GM18909 (cell line): ENCODE measurements at regions not wholly inside any gene's neighbourhood (a gene's known extent, or its start where the extent isn't known, plus 50 kb on each side); places are given as distances from the start of the nearest gene placed in this dataset.

Experiments
- ATAC-seq: cut with Tn5 transposase; IDR thresholded peaks from one replicate; pipeline ENCODE4 v1.9.1; 2021; ENCODE audit warnings: mild to moderate bottlenecking; ENCODE audit not compliant: unreplicated experiment, poor library complexity

DNA sequence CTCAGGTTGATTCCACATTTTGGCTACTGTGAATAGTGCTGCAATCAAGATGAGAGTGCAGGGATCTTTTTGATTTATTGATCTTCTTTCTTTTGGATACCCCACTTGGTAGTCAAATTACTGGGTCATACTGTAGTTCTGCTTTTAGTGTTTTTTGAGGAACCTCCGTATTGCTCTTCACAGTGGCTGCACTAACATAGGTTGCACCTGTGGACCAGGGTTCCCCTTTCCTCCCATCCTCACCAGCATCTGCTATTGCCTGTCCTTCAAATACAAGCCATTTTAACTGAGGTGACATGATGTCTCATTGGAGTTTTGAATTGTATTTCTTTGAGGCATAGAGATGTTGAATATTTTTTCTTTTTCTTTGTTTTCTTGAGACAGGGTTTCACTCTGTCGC lies 152.5 kb upstream of the TMEM132C start:
- ATAC-seq, result no peak

DNA sequence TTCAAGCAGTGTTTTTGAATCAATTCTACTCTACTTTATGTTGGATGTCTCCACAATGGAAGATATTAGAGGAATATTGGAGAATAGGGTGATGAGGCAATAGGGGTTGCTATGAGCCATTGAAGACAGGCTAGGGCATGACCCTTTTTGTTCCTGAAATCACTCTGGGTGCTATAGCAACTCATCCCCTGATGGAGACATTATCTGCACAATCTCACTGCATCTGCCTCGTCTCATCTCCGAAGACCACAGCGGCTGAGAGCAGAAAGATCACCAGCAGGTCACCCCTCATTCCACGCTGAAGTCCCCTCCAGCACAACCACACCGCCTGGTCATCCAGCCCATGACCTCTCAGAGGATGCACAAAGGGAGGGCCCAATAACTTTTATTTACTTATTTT lies 150.4 kb upstream of the TMEM132C start:
- no peak for ATAC-seq

DNA sequence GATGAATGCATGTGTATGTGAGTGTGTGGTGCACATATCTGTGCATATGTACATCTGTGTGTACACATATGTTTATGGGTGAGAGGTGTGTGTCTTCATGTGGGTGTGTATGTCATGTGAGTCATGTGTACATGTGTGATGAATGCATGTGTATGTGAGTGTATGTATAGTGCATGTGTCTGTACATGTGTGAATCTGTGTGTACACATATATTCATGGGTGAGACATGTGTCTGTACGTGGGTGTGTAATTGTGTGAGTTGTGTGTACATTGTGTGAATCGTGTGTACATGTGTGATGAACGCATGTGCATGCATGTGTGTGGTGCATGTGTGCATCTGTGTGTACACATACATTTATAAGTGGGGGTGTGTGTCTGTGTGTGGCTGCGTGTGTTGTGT lies 146.9 kb upstream of the TMEM132C start:
- no peak for ATAC-seq

DNA sequence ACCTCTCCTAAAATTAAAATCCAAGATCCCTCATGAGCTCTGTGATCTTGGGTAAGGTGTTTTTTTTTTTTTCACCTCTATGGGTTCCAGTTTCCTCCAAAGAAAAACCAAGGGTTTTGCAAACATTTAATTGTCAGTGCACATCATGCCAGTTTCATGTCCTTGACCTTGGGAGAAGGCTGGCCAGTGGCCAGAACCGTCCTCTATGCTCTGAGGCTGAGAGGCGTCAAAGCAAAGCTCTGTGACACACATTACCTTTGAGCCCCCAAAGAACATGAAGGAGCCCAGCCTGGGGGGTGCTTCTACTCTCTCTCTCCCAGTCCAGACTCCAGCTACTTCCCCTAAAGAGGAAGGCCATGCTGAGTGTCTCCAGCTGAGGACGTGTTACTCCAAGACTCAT lies 145.5 kb upstream of the TMEM132C start:
- ATAC-seq, result no peak

DNA sequence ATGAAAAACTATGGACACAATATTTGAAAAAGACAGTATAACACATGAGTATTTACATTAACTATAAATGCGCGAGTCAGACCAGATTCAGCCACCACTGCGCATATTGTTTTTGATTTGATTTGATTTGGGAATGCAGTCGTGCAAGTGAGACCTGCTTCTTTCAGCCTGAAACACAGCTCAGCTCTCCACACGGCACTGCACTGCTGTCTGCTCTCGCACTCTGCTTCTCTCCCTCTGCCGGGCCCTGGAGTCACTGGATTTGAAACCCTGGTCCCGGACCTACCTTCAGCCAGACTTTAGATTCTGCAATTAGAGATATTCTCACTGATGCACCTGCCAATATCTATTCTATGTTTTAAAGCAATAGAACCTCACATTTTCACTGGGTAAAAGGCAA lies 143.9 kb upstream of the TMEM132C start:
- ATAC-seq, result no peak

DNA sequence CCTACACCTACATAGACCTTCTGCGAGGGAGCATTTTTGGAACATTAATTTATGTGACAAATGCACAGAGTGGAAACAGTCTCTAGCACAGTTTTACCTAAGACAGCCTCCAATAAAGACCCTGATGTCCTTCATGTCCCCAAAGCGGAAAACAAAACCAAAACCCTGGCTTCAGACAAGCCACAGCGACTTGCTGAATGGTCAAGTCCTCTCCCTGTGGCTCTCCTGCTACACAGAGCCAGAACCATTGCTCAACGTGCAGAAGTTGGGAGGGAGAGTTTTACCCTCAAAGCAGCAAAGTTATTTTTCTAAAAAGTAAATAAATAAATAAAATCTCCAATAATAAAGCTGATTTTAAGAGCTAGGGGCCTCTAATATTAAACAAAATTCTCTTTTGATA lies 135.0 kb upstream of the TMEM132C start:
- ATAC-seq, result no peak

DNA sequence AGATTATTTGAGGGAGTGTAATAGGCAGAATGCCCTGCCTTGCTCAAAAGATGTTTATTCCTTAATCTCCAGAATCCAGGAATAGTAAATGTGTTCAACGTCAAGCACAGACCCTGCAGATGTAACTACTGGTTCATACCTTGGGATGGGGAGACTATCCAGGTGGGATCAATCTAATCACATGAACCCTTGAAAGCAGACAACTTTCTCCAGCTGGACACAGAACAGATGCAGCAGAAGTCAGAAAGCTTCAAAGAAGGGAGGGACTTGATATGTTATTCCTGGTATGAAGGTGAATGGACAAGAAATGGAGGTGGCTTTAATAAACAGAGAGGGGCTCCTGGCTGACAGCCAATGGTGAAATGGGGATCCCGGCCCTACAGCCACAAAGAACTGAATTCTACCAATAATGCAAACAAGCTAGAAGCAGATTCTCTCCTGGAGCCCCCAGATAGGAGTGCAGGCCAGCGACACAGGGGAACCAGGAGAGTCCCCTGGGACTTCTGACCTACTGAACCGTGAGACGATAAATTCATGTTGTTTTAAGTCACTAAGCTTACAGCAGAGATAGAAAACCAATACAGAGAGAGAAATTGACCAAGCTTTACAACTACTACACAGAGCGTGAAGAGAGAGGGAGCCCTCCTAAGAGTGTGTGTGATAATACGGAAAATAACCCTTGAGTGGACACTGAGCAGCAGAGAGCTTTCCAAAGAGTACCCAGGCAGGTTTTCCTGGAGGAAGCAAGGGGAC lies 133.5 kb upstream of the TMEM132C start:
- ATAC-seq, result no peak

DNA sequence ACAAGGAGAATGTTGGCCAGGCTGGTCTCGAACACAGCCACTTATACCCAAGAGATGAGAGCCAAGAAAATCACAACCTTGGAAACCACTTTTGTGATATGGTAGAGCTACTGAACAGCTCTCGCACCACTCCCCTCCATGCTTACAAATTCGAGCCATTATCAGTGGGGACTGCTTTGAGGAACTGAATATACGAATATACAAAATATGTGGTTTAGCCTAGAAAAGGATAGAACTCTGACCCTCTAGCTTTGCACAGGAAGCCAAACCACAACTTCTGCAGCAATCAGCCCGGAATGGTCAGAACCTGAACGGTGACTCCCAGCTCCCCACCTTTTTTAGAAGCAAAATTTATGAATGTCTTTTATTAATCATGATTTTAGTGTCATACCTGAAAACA lies 129.8 kb upstream of the TMEM132C start:
- no peak for ATAC-seq

DNA sequence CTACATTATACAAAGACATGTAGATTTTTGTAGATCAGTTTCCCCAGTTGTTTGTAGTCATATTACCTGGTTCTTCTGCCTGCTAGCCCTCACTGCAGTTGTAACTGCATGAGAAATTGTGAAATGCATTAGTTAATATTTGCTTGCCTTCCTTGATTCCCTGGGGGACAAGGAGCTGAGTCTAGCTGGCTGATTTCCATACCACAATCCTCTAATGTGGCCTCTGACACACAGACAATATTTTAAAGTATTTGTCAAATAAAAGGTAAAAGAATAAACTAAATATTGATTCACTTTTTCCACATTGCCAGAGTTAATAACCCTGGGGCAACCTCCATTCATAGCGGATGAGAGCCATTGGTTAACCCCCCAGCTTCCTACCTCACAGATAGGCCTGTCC lies 128.8 kb upstream of the TMEM132C start:
- ATAC-seq, result no peak

DNA sequence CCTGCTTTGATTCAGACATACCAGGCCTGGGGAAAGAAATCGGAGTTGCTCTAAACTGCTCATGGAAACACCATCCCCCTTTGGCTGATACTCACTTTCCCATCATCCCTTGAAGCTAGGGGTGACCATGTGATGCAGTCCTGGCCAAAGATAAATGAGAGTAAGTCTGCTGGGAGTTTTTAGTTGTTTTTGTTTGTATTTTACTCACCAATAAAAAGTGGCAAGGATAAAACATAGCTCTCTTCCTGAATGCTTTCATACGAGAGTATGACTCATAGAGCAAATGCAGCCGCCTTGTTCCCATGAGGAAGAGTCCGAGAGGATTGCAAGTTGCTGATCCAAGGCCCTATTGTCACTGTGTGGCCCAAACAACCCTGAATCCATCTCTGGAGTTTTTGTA lies 126.4 kb upstream of the TMEM132C start:
- ATAC-seq, result no peak

DNA sequence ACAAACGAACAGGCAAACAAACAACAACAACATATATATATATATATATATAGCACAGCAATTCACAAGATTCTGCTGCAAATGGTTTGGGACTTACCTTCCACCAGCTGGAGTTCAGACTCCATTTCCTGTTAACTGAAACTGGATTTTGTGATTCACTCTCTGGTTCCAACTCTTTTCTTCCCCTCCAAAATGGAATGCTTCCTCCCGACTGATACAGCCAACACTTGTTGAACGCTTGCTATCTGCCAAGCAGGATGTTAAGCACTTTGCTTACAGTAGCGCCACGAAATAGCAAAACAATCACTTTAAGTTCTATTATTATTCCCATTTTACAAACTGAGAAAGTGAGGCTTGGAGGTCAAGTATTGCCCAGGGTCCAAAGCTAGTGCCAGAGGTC lies 116.0 kb upstream of the TMEM132C start:
- no peak for ATAC-seq

DNA sequence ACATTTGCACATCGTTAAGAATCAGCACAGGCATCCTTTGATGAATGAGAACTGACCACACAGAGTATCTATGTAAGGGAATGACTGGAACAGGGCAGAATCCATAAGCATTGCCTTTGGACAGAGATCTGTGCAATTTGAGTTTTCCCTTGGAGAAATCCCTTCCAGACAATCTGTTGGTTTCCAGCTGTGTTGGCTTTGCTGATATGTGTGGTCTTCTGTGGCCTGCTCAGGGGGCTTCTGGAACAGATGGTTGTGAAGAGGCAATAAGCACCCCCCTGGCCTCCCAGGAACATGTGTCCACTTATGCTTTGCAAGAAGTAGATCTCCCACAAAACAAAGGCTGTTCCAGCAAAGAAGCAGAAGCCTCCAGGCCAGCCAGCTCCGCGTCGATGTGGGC lies 111.4 kb upstream of the TMEM132C start:
- ATAC-seq, result no peak

DNA sequence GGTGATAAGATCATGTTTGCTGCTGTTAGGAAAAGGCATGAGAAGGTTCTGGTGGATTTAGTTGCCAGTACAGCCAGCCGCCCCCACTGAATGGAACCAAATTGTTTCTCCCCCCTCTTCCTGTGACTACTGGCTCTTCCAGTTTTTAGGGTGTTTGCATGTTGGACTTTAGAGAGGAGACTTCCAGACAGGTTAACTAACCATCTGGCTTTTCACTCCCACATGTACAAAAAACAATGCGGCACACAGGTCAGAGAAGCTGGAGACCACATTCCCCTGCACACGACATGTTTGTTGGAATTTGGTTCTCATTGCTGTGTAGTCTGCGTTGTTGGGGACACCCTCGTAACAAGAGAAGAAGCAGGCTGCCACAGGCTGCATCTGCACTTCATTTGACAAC lies 103.9 kb upstream of the TMEM132C start:
- ATAC-seq, result no peak

DNA sequence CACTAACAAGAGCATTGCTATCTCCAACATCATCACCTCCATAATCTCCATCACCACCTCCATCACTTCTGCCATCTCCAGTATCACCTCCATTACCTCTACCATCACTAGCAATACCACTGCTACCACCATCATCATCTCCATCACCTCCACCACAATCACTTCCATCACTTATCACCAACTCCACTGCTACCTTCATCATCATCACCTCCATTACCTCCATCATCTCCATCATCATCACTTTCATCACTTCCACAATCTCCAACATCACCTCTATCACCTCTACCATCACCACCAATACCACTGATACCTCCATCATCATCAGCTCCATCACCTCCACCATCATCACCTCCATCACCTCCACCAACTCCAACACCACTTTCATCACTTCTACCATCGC lies 102.4 kb upstream of the TMEM132C start:
- ATAC-seq, result no peak

DNA sequence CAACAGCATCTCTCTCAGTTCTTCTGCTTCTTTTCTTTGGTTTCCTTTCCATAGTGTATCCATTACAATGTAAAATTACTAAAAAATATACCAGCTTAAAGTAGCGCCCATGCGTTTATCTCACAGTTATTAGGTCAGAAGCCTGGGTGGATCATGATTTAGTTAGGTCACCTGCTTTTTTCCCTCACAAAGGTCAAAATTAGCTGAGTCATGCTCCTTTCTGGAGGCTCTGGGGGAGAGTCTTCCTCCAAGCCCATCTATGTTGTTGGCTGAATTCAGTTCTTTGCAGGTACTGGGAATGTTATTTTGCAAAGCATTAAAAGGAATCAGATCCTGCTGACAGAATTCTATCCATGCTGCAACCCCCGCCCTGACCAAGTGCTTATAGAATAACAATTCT lies 101.6 kb upstream of the TMEM132C start:
- no peak for ATAC-seq

DNA sequence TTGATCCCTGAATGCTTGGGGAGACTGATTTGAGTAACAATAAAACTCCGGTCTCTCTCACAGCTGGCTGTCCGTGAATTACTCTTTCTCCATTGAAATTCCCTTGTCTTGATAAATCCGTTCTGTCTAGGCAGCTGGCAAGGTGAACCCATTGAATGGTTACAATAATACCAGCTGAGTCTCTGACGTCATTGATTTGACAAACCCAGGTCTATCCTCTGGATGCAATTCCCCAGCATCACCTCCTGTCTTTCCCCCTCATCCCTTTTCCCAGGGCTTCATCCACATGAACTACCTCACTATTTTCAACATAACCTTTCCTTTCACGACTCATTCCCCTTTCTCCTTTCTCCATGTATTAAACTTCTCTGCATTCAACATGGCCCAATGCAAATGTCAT lies 98.7 kb upstream of the TMEM132C start:
- no peak for ATAC-seq

DNA sequence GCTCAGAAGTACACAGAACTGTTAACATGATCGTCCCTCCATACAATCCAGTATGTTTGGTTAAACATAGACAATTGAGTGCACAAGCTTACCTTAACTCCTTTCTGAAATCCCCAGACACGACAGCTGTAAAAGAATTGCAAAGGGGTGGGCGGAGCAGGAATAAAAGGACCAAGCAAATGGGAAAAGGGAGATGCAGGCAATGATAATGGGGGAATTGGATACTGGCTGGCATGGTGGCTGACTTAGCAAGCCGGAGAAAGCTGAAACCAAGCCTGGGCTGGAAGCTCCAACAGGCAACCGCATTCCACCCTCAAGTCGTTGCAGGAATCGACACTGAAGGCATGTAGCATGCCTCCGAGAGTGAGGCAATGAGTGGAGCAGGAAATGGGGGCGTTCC lies 96.8 kb upstream of the TMEM132C start:
- no peak for ATAC-seq

DNA sequence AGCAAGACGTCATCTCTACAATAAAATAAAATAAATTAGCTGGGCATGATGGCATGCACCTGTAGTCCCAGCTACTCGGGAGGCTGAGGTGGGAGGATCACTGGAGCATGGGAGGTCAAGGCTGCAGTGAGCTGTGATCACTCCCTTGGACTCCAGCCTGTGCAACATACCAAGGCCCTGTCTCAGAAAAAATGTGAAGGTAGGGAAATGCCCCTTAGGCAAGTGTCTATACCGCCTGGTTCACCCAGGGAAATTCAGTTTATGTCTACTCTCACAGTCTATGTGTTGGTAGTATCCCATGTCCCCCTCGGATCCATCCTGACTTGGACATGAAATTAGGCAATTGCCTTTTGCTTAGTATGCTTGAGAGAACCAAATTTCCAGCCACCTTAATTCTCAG lies 88.4 kb upstream of the TMEM132C start:
- no peak for ATAC-seq

DNA sequence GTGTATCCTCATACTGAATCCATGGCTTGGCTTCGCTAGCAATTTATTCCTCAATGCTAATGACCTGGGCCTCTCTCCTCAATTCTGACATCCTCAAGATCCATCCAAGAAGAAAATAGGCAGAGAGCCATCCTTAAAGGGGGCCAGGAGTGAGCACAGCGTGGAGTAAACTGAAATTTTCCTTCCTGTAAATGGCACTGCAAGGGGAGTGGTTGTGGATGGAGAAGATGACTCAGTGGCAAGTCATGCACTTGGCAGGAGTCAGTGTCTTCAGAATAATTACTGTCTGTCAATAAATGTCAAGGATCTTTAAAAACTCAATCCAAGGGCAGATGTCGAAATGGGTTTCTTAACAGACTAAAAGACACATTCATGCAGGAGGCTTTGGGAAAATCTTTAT lies 88.0 kb upstream of the TMEM132C start:
- ATAC-seq, result no peak

DNA sequence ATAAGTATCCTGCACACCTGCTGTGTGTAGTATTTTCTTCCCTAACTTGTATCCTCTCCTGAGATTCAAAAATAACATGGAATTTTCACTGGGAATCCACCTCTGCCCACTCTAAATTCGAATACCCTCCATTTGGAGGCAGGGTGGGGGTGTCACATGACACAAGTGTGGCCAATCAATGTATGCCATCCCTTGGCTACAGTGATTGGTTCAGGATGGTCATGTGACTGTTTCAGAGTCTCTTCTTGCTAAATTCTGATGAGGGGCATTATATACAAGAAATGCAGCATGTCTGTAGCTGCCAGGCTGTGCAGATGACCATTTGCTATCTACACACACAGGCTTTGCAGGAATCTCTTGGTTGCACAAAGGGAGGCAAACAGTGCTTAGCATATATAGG lies 86.8 kb upstream of the TMEM132C start:
- ATAC-seq, result no peak

DNA sequence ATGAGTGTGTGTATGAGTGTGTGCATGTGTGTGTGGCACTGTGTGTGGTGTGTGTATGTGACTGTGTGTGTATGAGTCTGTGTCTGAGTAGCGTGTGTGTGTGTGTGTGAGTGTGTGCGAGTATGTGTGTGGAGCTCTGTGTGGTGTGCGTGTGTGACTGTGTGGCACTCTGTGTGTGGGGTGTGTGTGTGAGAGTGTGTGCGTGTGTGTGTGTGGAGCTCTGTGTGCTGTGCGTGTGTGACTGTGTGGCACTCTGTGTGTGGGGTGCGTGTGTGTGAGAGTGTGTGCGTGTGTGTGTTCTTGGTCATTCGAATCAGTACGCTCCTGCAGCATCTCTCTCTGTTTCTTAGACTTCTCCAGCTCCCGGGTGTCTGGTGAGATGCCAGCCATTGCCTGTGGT lies 76.9 kb upstream of the TMEM132C start:
- ATAC-seq, result no peak

DNA sequence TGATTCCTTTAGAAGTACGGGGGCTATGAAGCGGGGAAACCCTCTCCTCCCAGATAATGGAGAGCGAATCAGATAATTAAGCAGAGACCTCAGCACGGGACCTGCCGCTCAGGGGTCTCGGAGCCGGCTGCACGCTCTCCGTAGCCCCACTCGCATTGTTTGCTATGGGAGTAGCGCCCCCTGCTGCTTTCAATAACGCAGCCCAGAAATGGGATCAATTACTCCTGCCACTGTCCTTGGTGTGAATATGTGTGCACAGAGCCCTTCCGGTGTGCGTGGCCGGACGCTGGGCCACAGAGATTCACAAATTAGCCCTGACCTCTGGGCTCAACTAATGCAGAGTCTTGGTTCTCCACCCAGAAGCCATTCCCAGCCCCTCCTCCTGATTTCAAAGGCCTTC lies 76.4 kb upstream of the TMEM132C start:
- ATAC-seq, result no peak

DNA sequence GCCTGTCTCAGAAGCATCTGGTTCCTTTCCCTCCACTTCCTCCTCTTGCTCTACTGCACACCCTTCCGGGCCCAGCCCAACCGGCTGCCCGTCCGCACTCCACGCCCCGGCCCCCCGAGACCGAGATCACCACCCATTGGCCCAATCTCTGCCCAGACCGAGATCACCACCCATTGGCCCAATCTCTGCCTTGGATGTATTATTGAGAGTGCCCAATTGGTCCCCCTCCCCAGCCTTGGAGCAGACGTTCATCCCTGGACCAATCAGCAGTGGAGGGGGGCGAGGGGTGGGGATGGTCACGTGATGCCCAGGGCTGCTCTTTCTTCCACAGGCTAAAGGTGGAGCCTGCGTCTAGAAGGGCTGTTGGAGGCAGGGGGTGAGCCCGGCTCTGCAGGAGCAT lies 75.6 kb upstream of the TMEM132C start:
- ATAC-seq, result no peak
